SK-N-SH (cell line): ENCODE measurements at regions not wholly inside any gene's neighbourhood (a gene's known extent, or its start where the extent isn't known, plus 50 kb on each side); places are given as distances from the start of the nearest gene placed in this dataset.

Source experiments
- CTCF ChIP-seq: fragments of 200-600 bp; sonication (generic); IDR thresholded peaks from 2 replicates; pipeline ENCODE4 v1.6.1; 2017; ENCODE audit warnings: antibody characterized with exemption, mild to moderate bottlenecking, moderate library complexity
- REST ChIP-seq: IDR thresholded peaks from 2 replicates; pipeline ENCODE4 v1.6.1; 2012; ENCODE audit warnings: mild to moderate bottlenecking, low read depth, low read length, moderate library complexity
- YY1 ChIP-seq: IDR thresholded peaks from 2 replicates; pipeline ENCODE4 v1.4.0; 2012; ENCODE audit warnings: low read depth, mild to moderate bottlenecking

- TF ChIP-seq CTCF (no peak), YY1 (no peak), REST (no peak)
Observed at GRCh38 chr9:21653091-21653490, 149.3 kb upstream of the MTAP start.
